Activated T-cell treated with anti-CD3 and anti-CD28 coated beads, Interleukin-2, amount 50 U/mL, for 24 hours (primary cell): ENCODE measurements at regions not wholly inside any gene's neighbourhood (a gene's known extent, or its start where the extent isn't known, plus 50 kb on each side); places are given as distances from the start of the nearest gene placed in this dataset.
A peak's percentile ranks its signal among the peaks of the same experiment; 100 is the strongest.
"Not testable (repeated sequence)": the region's sequence is repeated elsewhere in the genome, so short reads cannot be mapped to it uniquely, and the experiment has no call there.

Source experiments
- DNase-seq: peaks from one replicate; pipeline ENCODE4 v3.0.0-alpha.2; 2020
- H3K27ac Mint-ChIP-seq: 2 replicates; pipeline ENCODE4 v1.8.0; 2020; ENCODE audit warnings: mild to moderate bottlenecking, mixed read lengths
- H3K27me3 Mint-ChIP-seq: 2 replicates; pipeline ENCODE4 v1.8.0; 2020; ENCODE audit warnings: mixed read lengths
- H3K36me3 Mint-ChIP-seq: 2 replicates; pipeline ENCODE4 v1.8.0; 2020; ENCODE audit warnings: low read depth, mixed read lengths
- H3K4me1 Mint-ChIP-seq: 2 replicates; pipeline ENCODE4 v1.8.0; 2020; ENCODE audit warnings: low read depth, mixed read lengths
- H3K4me3 Mint-ChIP-seq: 2 replicates; pipeline ENCODE4 v1.8.0; 2020; ENCODE audit warnings: mild to moderate bottlenecking, moderate library complexity, mixed read lengths
- H3K9me3 Mint-ChIP-seq: 2 replicates; pipeline ENCODE4 v1.8.0; 2020; ENCODE audit warnings: mixed read lengths

GRCh38 chr4:43089730-43090129 is 197.2 kb downstream of the GRXCR1 start:
- Mint-ChIP-seq H3K9me3 (no peaks in the 10 kb centered on the region), H3K36me3 (no peaks in the 10 kb centered on the region), H3K4me1 (no peaks in the 10 kb centered on the region), H3K4me3 (no peak overlapping the region), H3K27me3 (no peaks in the 10 kb centered on the region), H3K27ac (no peak overlapping the region)
- DNase-seq, result no peak

DNA sequence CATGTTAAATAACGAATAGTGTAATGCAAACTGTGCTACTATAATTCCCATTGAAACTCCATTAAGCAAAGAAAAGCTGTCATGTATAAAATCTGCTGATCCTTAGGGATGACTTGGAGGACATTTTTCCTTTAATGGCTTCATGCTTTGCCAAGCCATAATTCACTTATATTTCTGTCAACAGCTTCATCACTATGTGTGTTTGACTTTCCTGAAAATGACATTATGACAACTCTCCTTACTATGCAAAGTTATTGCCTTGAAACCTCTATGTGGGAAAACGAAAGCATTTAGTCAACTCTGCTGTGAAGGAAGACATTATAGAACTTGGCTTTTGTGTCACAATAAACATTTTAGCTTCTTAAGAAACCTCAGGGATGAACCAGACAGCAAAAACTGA is 210.5 kb downstream of the GRXCR1 start:
- Mint-ChIP-seq H3K4me1 (no peaks in the 10 kb centered on the region), H3K27ac (no peak overlapping the region), H3K4me3 (no peak overlapping the region), H3K9me3 (peaks cover 3% of the 10 kb centered on the region), H3K36me3 (no peaks in the 10 kb centered on the region), H3K27me3 (no peaks in the 10 kb centered on the region)
- DNase-seq, result no peak

GRCh38 chr4:43112139-43112538 is 219.6 kb downstream of the GRXCR1 start:
- H3K27me3 Mint-ChIP-seq, result no peaks in the 10 kb centered on the region
- no peak overlapping the region for H3K27ac Mint-ChIP-seq
- peaks cover 2% of the 10 kb centered on the region for H3K9me3 Mint-ChIP-seq
- no peak for DNase-seq
- H3K36me3 Mint-ChIP-seq, result no peaks in the 10 kb centered on the region
- no peak overlapping the region for H3K4me3 Mint-ChIP-seq
- H3K4me1 Mint-ChIP-seq, result no peaks in the 10 kb centered on the region

DNA sequence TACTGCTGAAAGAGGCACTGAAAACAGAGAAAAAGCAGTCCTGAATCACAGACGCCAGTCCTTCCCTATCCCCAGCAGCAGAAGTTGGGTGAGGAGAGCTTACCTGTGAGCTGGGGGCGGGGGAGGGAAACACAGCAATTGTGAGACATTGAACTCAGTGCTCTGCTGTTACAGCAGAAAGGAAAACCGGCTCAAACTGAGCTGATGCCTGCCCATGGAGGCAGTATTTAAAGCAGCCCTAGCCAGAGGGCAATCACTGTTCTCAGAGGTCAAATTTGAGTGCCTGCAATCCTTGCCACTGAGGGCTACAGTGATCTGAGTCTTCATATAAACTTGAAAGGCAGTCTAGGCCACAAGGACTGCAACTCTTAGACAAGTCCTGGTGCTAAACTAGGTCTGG is 220.7 kb downstream of the GRXCR1 start:
- Mint-ChIP-seq H3K4me1 (no peaks in the 10 kb centered on the region), H3K9me3 (peaks cover 2% of the 10 kb centered on the region), H3K4me3 (no peak overlapping the region), H3K27me3 (no peaks in the 10 kb centered on the region), H3K27ac (no peak overlapping the region), H3K36me3 (no peaks in the 10 kb centered on the region)
- DNase-seq, result no peak

DNA sequence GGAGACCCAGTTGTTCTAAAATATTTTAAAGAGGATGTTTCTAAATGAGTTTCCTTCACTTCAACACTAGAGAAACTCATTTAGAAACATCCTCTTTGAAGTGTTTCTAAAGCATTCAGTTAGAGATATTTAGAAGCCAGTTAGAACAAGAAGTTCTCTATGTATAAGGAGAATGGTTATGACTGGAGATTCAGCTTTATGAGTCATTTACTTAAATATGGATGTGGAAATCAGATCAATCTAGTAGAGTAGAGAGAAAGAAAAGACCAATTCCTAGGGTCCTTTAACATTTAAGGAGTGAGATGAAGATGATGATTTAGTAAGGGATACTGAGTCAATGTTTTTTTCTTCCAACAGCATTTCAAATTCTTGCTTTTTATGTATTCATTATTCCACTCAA is 234.1 kb downstream of the GRXCR1 start:
- Mint-ChIP-seq H3K9me3 (peaks cover 2% of the 10 kb centered on the region), H3K27ac (no peak overlapping the region), H3K4me3 (no peak overlapping the region), H3K36me3 (no peaks in the 10 kb centered on the region), H3K27me3 (no peaks in the 10 kb centered on the region), H3K4me1 (no peaks in the 10 kb centered on the region)
- no peak for DNase-seq

DNA sequence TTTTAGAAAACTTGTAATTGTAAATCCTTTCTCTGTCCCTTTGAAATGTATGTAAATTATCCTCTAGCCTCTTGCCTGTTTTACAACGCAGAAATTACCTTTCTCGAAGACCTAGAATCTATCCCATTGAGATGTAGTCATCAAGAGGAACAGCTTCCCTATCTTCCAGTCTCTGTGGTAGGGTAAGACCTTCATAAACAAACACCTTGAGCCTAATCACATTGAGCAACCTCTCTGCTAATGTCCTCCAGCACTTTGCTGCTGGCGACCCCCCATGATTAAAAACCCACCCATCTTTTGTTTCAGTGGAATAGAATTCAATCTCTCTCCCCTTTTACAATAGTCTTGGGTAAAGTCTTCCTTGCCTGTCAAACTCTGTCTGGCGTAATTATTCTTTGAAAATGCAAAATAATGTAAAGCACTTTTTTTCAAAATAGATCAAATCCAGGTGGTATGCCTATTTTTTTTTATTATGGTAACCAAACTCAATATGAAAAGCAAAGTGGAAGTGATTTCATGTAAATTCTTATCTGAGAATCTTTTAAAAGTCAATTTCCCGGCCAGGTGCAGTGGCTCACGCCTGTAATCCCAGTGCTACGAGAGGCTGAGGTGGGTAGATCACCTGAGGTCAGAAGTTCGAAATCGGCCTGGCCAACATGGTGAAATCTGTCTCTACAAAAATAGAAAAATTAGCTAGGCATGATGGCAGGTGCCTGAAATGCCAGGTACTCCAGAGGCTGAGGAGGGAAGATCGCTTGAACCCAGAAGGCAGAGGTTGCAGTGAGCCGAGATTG is 237.9 kb downstream of the GRXCR1 start:
- Mint-ChIP-seq H3K4me3 (no peak overlapping the region), H3K4me1 (peaks cover 2% of the 10 kb centered on the region), H3K9me3 (peaks cover 2% of the 10 kb centered on the region), H3K27ac (no peak overlapping the region), H3K36me3 (no peaks in the 10 kb centered on the region), H3K27me3 (no peaks in the 10 kb centered on the region)
- no peak for DNase-seq

DNA sequence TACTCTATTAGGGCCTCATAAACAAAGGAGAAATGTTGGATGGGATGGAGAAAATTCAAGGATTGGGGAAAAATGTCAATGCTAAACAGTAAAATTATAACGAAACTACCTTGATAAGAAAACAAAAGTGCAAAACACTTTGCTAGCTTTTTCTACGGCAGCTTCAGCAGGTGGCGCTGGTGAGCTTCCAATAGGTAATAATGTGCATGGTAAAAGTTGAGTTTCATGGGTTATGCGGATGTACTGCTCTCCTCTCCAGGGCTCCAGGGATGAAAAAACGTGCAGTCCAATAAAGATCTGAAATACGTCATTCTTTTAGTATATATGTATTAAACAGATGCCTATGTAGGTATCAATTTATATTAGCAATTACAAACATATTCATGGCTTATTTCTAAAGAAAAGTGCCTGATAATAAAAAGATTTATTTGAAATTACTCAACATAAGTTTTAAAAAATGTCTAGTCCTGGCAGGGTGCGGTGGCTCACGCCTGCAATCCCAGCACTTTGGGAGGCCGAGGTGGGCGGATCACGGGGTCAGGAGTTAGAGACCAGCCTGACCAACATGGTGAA is 239.6 kb downstream of the GRXCR1 start:
- H3K4me3 Mint-ChIP-seq, result no peak overlapping the region
- H3K36me3 Mint-ChIP-seq, result no peaks in the 10 kb centered on the region
- no peaks in the 10 kb centered on the region for H3K9me3 Mint-ChIP-seq
- peaks cover 2% of the 10 kb centered on the region for H3K4me1 Mint-ChIP-seq
- H3K27ac Mint-ChIP-seq, result no peak overlapping the region
- peak; percentile 36 for DNase-seq
- no peaks in the 10 kb centered on the region for H3K27me3 Mint-ChIP-seq

GRCh38 chr4:43133566-43133965 is 241.1 kb downstream of the GRXCR1 start:
- Mint-ChIP-seq H3K27ac (no peak overlapping the region), H3K27me3 (no peaks in the 10 kb centered on the region), H3K4me1 (peaks cover 2% of the 10 kb centered on the region), H3K9me3 (peaks cover 5% of the 10 kb centered on the region), H3K4me3 (no peak overlapping the region), H3K36me3 (no peaks in the 10 kb centered on the region)
- DNase-seq, result no peak

DNA sequence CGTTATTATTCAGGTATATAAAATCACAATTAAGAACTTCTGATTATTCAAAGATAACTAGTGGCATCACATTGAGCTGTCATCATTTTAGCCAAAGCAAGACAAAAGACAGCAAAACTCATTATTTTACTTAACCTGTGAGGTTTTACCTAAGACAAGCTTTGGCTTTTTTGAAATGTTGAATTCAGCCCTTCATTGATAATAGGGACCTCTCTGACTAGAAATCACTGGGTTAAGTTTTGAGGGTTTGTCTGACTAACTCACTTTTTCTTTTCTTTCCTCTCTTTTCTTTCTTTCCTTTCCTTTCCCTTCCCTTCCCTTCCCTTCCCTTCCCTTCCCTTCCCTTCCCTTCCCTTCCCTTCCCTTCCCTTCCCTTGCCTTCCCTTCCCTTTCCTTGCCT is 244.2 kb downstream of the GRXCR1 start:
- H3K36me3 Mint-ChIP-seq, result no peaks in the 10 kb centered on the region
- no peaks in the 10 kb centered on the region for H3K27me3 Mint-ChIP-seq
- peaks cover 2% of the 10 kb centered on the region for H3K4me1 Mint-ChIP-seq
- H3K9me3 Mint-ChIP-seq, result peaks cover 8% of the 10 kb centered on the region
- no peak for DNase-seq
- H3K4me3 Mint-ChIP-seq, result no peak overlapping the region
- no peak overlapping the region for H3K27ac Mint-ChIP-seq

GRCh38 chr4:43146198-43146597 is 253.7 kb downstream of the GRXCR1 start:
- Mint-ChIP-seq H3K36me3 (no peaks in the 10 kb centered on the region), H3K27me3 (no peaks in the 10 kb centered on the region)

GRCh38 chr4:43148481-43148880 is 256.0 kb downstream of the GRXCR1 start:
- no peaks in the 10 kb centered on the region for H3K27me3 Mint-ChIP-seq
- no peaks in the 10 kb centered on the region for H3K36me3 Mint-ChIP-seq
- H3K27ac Mint-ChIP-seq, result no peak overlapping the region
- no peaks in the 10 kb centered on the region for H3K9me3 Mint-ChIP-seq
- no peak for DNase-seq
- H3K4me1 Mint-ChIP-seq, result no peaks in the 10 kb centered on the region
- no peak overlapping the region for H3K4me3 Mint-ChIP-seq

More at GRCh38 chr4:43146198-43146597, 253.7 kb downstream of the GRXCR1 start:
- Mint-ChIP-seq H3K27ac (no peak overlapping the region), H3K4me3 (no peak overlapping the region), H3K9me3 (no peaks in the 10 kb centered on the region), H3K4me1 (no peaks in the 10 kb centered on the region)
- no peak for DNase-seq

- no peak for DNase-seq
- H3K36me3 Mint-ChIP-seq, result no peaks in the 10 kb centered on the region
- no peaks in the 10 kb centered on the region for H3K4me1 Mint-ChIP-seq
- H3K27ac Mint-ChIP-seq, result no peak overlapping the region
- no peak overlapping the region for H3K4me3 Mint-ChIP-seq
- no peaks in the 10 kb centered on the region for H3K27me3 Mint-ChIP-seq
- H3K9me3 Mint-ChIP-seq, result peaks cover 2% of the 10 kb centered on the region
These were observed 270.7 kb downstream of the GRXCR1 start for GRCh38 chr4:43163101-43163792.

DNA sequence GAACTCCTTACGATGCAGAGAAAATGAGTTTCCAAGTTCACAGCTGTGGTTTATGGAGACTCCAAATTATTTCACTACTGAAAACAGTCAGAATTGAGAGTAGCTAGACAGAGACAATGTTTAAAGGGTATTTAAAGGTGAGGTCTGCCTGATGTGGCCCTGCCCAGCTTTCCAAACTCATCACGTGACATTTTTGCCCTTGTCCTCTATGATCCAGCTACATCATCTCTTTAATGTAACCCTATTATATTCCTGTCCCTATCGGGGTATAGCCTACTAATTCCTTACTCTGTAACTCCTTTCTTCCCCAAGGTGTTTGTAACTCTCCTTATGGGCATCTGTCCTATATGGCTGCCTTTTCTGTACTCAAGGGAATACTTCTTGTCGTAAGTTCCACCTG is 297.2 kb downstream of the GRXCR1 start:
- no peaks in the 10 kb centered on the region for H3K9me3 Mint-ChIP-seq
- no peaks in the 10 kb centered on the region for H3K27me3 Mint-ChIP-seq
- H3K36me3 Mint-ChIP-seq, result no peaks in the 10 kb centered on the region
- H3K27ac Mint-ChIP-seq, result no peak overlapping the region
- DNase-seq, result no peak
- no peak overlapping the region for H3K4me3 Mint-ChIP-seq
- no peaks in the 10 kb centered on the region for H3K4me1 Mint-ChIP-seq

GRCh38 chr4:43212576-43212975 is 320.1 kb downstream of the GRXCR1 start:
- not testable (repeated sequence) for H3K27me3 Mint-ChIP-seq, DNase-seq, H3K4me3 Mint-ChIP-seq, H3K27ac Mint-ChIP-seq, H3K9me3 Mint-ChIP-seq, H3K36me3 Mint-ChIP-seq, H3K4me1 Mint-ChIP-seq

DNA sequence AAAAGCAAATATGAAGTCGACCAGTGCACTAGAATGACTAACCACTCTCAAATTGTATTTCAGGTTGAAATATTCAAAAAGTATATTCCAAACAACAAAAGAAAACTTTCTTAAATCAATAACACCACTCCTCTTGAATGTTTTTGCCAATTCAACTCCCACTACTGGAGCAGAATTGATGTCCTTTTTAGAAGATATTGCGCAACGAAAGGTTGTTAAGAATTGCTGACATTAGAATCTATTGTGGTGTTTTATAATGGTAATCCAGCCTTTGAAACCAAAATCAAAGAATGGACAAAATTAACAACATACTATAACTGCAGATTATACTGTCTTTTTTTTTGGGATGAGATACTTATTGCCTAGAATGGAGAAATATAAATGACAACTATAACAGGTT is 331.3 kb downstream of the GRXCR1 start:
- H3K36me3 Mint-ChIP-seq, result no peaks in the 10 kb centered on the region
- H3K4me1 Mint-ChIP-seq, result no peaks in the 10 kb centered on the region
- no peak overlapping the region for H3K27ac Mint-ChIP-seq
- no peak for DNase-seq
- no peak overlapping the region for H3K4me3 Mint-ChIP-seq
- no peaks in the 10 kb centered on the region for H3K27me3 Mint-ChIP-seq
- no peaks in the 10 kb centered on the region for H3K9me3 Mint-ChIP-seq
